ENCODE measurements at regions not wholly inside any gene's neighbourhood (a gene's known extent, or its start where the extent isn't known, plus 50 kb on each side); places are given as distances from the start of the nearest gene placed in this dataset.

DNA sequence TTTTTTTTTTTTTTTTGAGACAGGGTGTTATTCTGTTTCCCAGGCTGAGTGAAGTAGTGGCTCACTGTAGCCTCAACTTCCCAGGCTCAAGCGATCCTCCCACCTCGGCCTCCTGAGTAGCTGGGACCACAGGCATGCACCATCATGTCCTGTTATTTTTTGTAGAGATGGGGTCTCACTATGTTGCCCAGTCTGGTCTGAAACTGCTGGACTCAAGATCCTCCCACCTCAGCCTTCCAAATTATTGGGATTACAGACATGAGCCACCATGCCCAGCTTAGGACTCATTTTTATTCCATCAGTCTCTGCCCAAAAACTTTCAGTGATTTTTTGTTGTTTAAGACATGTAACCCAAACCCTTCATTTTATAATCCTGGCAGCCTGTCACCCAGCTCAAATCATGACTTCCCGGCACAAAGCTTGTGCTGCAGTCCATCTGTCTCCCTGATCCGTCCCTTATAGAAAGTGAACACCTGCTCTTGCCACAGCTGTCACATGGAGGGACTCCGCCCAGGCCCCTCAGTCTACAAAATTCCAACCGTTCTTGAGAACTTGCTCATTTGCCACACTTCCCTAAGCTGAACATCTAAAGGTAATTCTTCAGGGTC lies 183.9 kb upstream of the JARID2 start:
- no peaks in the 10 kb centered on the region for H3K9me3 ChIP-seq (ENCODE audit: low read depth)
- H3K79me2 ChIP-seq: no peaks in the 10 kb centered on the region
- H4K20me1 ChIP-seq (ENCODE audit: insufficient read depth, poor library complexity, severe bottlenecking): no peaks in the 10 kb centered on the region
- no peak overlapping the region for H3K4me2 ChIP-seq
- H3K36me3 ChIP-seq (replicated peaks; ENCODE audit: insufficient read depth, low read depth): no peaks in the 10 kb centered on the region
- TF ChIP-seq EZH2phosphoT487 (IDR thresholded peaks at IDR 0.05; ENCODE audit: low read depth, severe bottlenecking, unreplicated experiment) (no peak), EZH2 (IDR thresholded peaks at IDR 0.05; ENCODE audit: borderline replicate concordance) (no peak)
- TF ChIP-seq, protein P1, sequence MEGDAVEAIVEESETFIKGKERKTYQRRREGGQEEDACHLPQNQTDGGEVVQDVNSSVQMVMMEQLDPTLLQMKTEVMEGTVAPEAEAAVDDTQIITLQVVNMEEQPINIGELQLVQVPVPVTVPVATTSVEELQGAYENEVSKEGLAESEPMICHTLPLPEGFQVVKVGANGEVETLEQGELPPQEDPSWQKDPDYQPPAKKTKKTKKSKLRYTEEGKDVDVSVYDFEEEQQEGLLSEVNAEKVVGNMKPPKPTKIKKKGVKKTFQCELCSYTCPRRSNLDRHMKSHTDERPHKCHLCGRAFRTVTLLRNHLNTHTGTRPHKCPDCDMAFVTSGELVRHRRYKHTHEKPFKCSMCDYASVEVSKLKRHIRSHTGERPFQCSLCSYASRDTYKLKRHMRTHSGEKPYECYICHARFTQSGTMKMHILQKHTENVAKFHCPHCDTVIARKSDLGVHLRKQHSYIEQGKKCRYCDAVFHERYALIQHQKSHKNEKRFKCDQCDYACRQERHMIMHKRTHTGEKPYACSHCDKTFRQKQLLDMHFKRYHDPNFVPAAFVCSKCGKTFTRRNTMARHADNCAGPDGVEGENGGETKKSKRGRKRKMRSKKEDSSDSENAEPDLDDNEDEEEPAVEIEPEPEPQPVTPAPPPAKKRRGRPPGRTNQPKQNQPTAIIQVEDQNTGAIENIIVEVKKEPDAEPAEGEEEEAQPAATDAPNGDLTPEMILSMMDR (IDR thresholded peaks at IDR 0.05; ENCODE audit: poor library complexity): no peak
- H3K4me3 ChIP-seq: no peak overlapping the region
- DNase-seq (ENCODE audit: low spot score): no peak
- 89% methylated on average over 6 of the region's 6 CpGs for WGBS (ENCODE audit: low lambda C conversion rate, missing lambda C conversion rate)
- no peak overlapping the region for H2AFZ ChIP-seq
- no peak overlapping the region for H3K27ac ChIP-seq
- no peaks in the 10 kb centered on the region for H3K9me2 ChIP-seq (replicated peaks; ENCODE audit: insufficient read depth)
- peaks cover 18% of the 10 kb centered on the region for H3K4me1 ChIP-seq (ENCODE audit: insufficient read depth)
- H3K27me3 ChIP-seq: no peaks in the 10 kb centered on the region

DNA sequence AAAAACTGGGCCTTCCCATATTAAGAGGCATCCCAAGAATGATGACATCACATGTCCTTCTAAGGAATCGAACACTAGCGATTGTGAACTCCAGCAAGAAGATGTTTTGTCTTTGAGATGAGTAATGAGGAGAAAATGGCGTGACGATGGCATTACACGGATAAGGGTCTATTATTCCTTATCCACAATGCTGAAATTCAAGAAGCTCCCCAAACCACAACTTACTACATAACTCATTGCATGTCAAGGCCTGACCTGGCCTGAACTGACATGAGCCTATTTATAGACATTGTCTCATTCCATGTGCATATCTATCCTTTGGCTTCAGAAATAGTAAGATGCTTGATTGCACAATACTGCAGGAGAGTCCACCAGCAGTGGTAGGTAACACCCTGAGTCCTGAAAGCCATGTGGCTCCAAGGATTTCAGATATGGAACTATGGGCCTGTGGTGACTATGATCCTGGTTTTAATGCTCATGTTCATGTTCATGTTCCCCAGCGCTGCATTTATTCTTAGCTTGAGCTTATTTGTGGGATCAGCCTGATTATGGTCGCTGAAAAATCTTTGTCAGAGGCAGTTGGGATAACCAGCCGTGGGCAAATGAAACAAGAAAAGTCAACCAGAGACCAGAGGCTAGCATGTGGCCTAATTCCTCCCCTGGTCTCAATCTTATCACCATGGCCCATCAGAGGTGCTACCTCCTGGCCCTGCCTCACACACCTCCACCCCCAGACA lies 183.2 kb upstream of the JARID2 start:
- TF ChIP-seq EZH2phosphoT487 (IDR thresholded peaks at IDR 0.05; ENCODE audit: low read depth, severe bottlenecking, unreplicated experiment) (no peak), EZH2 (IDR thresholded peaks at IDR 0.05; ENCODE audit: borderline replicate concordance) (no peak)
- TF ChIP-seq, protein P1 (IDR thresholded peaks at IDR 0.05; ENCODE audit: poor library complexity): no peak
- Histone ChIP-seq H3K4me3 (no peak overlapping the region), H3K36me3 (replicated peaks; ENCODE audit: insufficient read depth, low read depth) (no peaks in the 10 kb centered on the region), H3K27ac (no peak overlapping the region), H3K27me3 (no peaks in the 10 kb centered on the region), H3K9me3 (ENCODE audit: low read depth) (no peaks in the 10 kb centered on the region), H3K4me1 (ENCODE audit: insufficient read depth) (peaks cover 20% of the 10 kb centered on the region), H2AFZ (no peak overlapping the region), H3K9me2 (replicated peaks; ENCODE audit: insufficient read depth) (no peaks in the 10 kb centered on the region), H4K20me1 (ENCODE audit: insufficient read depth, poor library complexity, severe bottlenecking) (no peaks in the 10 kb centered on the region), H3K4me2 (no peak overlapping the region), H3K79me2 (no peaks in the 10 kb centered on the region)
- WGBS (ENCODE audit: low lambda C conversion rate, missing lambda C conversion rate): 95% methylated on average over 8 of the region's 8 CpGs
- DNase-seq (ENCODE audit: low spot score): peak; percentile 32

DNA sequence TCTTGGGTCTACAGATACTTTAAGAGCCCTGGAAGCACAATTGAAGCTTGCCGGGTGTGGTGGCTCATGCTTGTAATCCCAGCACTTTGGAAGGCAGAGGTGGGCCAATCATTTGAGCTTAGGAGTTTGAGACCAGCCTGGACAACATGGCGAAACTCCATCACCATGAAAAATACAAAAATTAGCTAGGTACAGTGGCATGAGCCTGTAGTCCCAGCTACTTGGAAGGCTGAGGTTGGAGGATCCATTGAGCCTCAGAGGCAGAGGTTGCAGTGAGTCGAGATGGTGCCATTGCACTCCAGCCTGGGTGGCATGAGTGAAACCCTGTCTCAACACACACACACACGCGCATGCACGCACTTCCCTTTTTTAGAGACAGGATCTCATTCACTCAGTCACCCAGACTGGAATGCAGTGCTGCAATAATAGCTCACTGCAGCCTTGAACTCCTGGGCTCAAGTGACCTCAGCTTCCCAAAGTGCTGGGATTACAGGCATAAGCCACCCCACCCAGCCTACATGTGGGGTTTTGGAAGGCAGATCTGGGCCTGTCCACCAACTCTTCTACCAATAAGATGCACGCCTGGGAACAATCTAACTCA lies 182.5 kb upstream of the JARID2 start:
- Histone ChIP-seq H3K9me3 (ENCODE audit: low read depth) (no peaks in the 10 kb centered on the region), H3K4me1 (ENCODE audit: insufficient read depth) (peaks cover 20% of the 10 kb centered on the region), H3K4me3 (no peak overlapping the region), H4K20me1 (ENCODE audit: insufficient read depth, poor library complexity, severe bottlenecking) (no peaks in the 10 kb centered on the region), H3K27me3 (no peaks in the 10 kb centered on the region), H3K9me2 (replicated peaks; ENCODE audit: insufficient read depth) (no peaks in the 10 kb centered on the region), H3K27ac (no peak overlapping the region), H3K4me2 (no peak overlapping the region), H3K79me2 (no peaks in the 10 kb centered on the region), H3K36me3 (replicated peaks; ENCODE audit: insufficient read depth, low read depth) (no peaks in the 10 kb centered on the region), H2AFZ (no peak overlapping the region)
- TF ChIP-seq, protein P1 (IDR thresholded peaks at IDR 0.05; ENCODE audit: poor library complexity): no peak
- TF ChIP-seq EZH2 (IDR thresholded peaks at IDR 0.05; ENCODE audit: borderline replicate concordance) (no peak), EZH2phosphoT487 (IDR thresholded peaks at IDR 0.05; ENCODE audit: low read depth, severe bottlenecking, unreplicated experiment) (no peak)
- no peak for DNase-seq (ENCODE audit: low spot score)
- 93% methylated on average over 7 of the region's 7 CpGs for WGBS (ENCODE audit: low lambda C conversion rate, missing lambda C conversion rate)
